WTC11 (cell line): ENCODE measurements at regions not wholly inside any gene's neighbourhood (a gene's known extent, or its start where the extent isn't known, plus 50 kb on each side); places are given as distances from the start of the nearest gene placed in this dataset.

ENCODE experiments used
- NR3C1 ChIP-seq: sonication (generic); formaldehyde crosslinking; conservative IDR thresholded peaks from 2 replicates; pipeline ENCODE4 v1.8.1; 2023; ENCODE audit warnings: low read depth, mild to moderate bottlenecking, missing genetic modification reagents
- SP1 ChIP-seq: sonication (generic); formaldehyde crosslinking; conservative IDR thresholded peaks from 2 replicates; pipeline ENCODE4 v1.8.1; 2022; ENCODE audit warnings: missing genetic modification reagents
- TF ChIP-seq, protein P1 (sequence below): sonication (generic); formaldehyde crosslinking; conservative IDR thresholded peaks from 2 replicates; pipeline ENCODE4 v1.8.1; 2022; ENCODE audit warnings: mild to moderate bottlenecking, missing genetic modification reagents
- TF ChIP-seq, protein P2 (sequence below): sonication (generic); formaldehyde crosslinking; IDR thresholded peaks from 2 replicates; pipeline ENCODE4 v1.8.1; 2023; ENCODE audit warnings: mild to moderate bottlenecking, missing genetic modification reagents, moderate library complexity
- TF ChIP-seq, protein P3 (sequence below): fragments of 200-600 bp; IDR thresholded peaks from 2 replicates; pipeline ENCODE4 v1.8.0; 2022; ENCODE audit warnings: antibody characterized with exemption
- TF ChIP-seq, protein P4 (sequence below): fragments of 250-450 bp; sonication (Bioruptor Pico); IDR thresholded peaks from 2 replicates; pipeline ENCODE4 v1.9.0; 2021; ENCODE audit warnings: mild to moderate bottlenecking
- TF ChIP-seq, protein P5 (sequence below): sonication (generic); formaldehyde crosslinking; IDR thresholded peaks from 2 replicates; pipeline ENCODE4 v1.8.1; 2022; ENCODE audit warnings: mild to moderate bottlenecking, moderate library complexity, missing genetic modification reagents
- TF ChIP-seq, protein P6 (sequence below): sonication (generic); formaldehyde crosslinking; IDR thresholded peaks from 2 replicates; pipeline ENCODE4 v1.8.1; 2022; ENCODE audit warnings: low read depth, missing genetic modification reagents, borderline replicate concordance
- TF ChIP-seq, protein P7 (sequence below): sonication (generic); formaldehyde crosslinking; IDR thresholded peaks from 2 replicates; pipeline ENCODE4 v1.8.0; 2022; ENCODE audit warnings: mild to moderate bottlenecking, missing genetic modification reagents

DNA sequence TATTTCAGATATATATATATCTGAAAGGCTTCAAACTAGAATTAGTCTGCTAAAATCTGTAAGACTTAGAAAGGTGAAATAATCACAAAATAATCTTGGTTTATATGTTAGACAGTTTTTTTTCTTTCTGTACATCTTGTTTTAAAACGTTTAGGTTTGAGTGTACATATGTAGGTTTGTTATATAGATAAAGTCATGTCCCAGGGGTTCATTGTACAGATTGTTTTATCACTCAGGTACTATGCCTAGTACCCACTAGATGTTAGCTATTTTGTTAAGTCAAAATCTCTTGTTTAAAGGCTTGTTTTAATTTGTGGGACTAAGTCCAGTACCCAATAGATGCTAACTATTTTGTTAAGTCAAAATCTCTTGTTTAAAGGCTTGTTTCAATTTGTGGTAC is 1339.0 kb upstream of the CITED2 start:
- TF ChIP-seq, protein P1, sequence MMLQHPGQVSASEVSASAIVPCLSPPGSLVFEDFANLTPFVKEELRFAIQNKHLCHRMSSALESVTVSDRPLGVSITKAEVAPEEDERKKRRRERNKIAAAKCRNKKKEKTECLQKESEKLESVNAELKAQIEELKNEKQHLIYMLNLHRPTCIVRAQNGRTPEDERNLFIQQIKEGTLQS (CRISPR knock-in tag): no peak
- TF ChIP-seq, protein P2, sequence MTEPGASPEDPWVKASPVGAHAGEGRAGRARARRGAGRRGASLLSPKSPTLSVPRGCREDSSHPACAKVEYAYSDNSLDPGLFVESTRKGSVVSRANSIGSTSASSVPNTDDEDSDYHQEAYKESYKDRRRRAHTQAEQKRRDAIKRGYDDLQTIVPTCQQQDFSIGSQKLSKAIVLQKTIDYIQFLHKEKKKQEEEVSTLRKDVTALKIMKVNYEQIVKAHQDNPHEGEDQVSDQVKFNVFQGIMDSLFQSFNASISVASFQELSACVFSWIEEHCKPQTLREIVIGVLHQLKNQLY (CRISPR knock-in tag): no peak
- TF ChIP-seq, protein P3, sequence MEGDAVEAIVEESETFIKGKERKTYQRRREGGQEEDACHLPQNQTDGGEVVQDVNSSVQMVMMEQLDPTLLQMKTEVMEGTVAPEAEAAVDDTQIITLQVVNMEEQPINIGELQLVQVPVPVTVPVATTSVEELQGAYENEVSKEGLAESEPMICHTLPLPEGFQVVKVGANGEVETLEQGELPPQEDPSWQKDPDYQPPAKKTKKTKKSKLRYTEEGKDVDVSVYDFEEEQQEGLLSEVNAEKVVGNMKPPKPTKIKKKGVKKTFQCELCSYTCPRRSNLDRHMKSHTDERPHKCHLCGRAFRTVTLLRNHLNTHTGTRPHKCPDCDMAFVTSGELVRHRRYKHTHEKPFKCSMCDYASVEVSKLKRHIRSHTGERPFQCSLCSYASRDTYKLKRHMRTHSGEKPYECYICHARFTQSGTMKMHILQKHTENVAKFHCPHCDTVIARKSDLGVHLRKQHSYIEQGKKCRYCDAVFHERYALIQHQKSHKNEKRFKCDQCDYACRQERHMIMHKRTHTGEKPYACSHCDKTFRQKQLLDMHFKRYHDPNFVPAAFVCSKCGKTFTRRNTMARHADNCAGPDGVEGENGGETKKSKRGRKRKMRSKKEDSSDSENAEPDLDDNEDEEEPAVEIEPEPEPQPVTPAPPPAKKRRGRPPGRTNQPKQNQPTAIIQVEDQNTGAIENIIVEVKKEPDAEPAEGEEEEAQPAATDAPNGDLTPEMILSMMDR: no peak
- TF ChIP-seq, protein P4, sequence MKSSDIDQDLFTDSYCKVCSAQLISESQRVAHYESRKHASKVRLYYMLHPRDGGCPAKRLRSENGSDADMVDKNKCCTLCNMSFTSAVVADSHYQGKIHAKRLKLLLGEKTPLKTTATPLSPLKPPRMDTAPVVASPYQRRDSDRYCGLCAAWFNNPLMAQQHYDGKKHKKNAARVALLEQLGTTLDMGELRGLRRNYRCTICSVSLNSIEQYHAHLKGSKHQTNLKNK: no peak
- TF ChIP-seq, protein P5, sequence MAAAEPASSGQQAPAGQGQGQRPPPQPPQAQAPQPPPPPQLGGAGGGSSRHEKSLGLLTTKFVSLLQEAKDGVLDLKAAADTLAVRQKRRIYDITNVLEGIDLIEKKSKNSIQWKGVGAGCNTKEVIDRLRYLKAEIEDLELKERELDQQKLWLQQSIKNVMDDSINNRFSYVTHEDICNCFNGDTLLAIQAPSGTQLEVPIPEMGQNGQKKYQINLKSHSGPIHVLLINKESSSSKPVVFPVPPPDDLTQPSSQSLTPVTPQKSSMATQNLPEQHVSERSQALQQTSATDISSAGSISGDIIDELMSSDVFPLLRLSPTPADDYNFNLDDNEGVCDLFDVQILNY (CRISPR knock-in tag): no peak
- no peak for TF ChIP-seq NR3C1
- TF ChIP-seq, protein P6, sequence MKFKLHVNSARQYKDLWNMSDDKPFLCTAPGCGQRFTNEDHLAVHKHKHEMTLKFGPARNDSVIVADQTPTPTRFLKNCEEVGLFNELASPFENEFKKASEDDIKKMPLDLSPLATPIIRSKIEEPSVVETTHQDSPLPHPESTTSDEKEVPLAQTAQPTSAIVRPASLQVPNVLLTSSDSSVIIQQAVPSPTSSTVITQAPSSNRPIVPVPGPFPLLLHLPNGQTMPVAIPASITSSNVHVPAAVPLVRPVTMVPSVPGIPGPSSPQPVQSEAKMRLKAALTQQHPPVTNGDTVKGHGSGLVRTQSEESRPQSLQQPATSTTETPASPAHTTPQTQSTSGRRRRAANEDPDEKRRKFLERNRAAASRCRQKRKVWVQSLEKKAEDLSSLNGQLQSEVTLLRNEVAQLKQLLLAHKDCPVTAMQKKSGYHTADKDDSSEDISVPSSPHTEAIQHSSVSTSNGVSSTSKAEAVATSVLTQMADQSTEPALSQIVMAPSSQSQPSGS (CRISPR knock-in tag): no peak
- TF ChIP-seq, protein P7, sequence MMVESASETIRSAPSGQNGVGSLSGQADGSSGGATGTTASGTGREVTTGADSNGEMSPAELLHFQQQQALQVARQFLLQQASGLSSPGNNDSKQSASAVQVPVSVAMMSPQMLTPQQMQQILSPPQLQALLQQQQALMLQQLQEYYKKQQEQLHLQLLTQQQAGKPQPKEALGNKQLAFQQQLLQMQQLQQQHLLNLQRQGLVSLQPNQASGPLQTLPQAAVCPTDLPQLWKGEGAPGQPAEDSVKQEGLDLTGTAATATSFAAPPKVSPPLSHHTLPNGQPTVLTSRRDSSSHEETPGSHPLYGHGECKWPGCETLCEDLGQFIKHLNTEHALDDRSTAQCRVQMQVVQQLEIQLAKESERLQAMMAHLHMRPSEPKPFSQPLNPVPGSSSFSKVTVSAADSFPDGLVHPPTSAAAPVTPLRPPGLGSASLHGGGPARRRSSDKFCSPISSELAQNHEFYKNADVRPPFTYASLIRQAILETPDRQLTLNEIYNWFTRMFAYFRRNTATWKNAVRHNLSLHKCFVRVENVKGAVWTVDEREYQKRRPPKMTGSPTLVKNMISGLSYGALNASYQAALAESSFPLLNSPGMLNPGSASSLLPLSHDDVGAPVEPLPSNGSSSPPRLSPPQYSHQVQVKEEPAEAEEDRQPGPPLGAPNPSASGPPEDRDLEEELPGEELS (CRISPR knock-in tag): no peak
- no peak for TF ChIP-seq SP1 (CRISPR knock-in tag)
